Lung (tissue), 11 donors: ENCODE measurements at regions not wholly inside any gene's neighbourhood (a gene's known extent, or its start where the extent isn't known, plus 50 kb on each side); places are given as distances from the start of the nearest gene placed in this dataset.

Experiments used
- ATAC-seq: fragments of 200-7000 bp; cut with Tn5 transposase; one replicate; pipeline ENCODE4 v1.9.1; 2020; ENCODE audit warnings: moderate number of reproducible peaks; ENCODE audit not compliant: insufficient read depth, low FRiP score
- DNase-seq, 3 donors: peaks; one replicate each; pipeline ENCODE4 v3.0.0-alpha.2; 2013 to 2017
- H3K27ac ChIP-seq, 2 donors: one replicate each; pipeline ENCODE4 v1.5.1; 2013; ENCODE audit warnings: mild to moderate bottlenecking in 2 of 2, moderate library complexity in 2 of 2, control low read depth in 1 of 2, inconsistent platforms in 1 of 2, low read depth in 1 of 2, low read length in 1 of 2
- H3K27me3 ChIP-seq, 3 donors: one replicate each; pipeline ENCODE4 v1.5.1; 2013; ENCODE audit warnings: low read length in 2 of 3; ENCODE audit not compliant: control insufficient read depth in 3 of 3, insufficient read depth in 3 of 3
- H3K36me3 ChIP-seq, 4 donors: one replicate each; pipeline ENCODE4 v1.5.1; 2013; ENCODE audit warnings: low read length in 4 of 4, mild to moderate bottlenecking in 1 of 4, moderate library complexity in 1 of 4; ENCODE audit not compliant: control insufficient read depth in 4 of 4, insufficient read depth in 4 of 4
- H3K4me1 ChIP-seq, 5 donors: one replicate each; pipeline ENCODE4 v1.5.1; 2013; ENCODE audit warnings: low read length in 5 of 5, mild to moderate bottlenecking in 2 of 5, moderate library complexity in 1 of 5; ENCODE audit not compliant: control insufficient read depth in 5 of 5, insufficient read depth in 5 of 5
- H3K4me3 ChIP-seq: one replicate; pipeline ENCODE4 v1.5.1; 2013; ENCODE audit warnings: mild to moderate bottlenecking, control low read depth, moderate library complexity
- H3K9ac ChIP-seq, 2 donors: one replicate each; pipeline ENCODE4 v1.5.1; 2013; ENCODE audit warnings: low read length in 2 of 2, control low read depth in 1 of 2; ENCODE audit not compliant: insufficient read depth in 1 of 2
- H3K9me3 ChIP-seq, 4 donors: one replicate each; pipeline ENCODE4 v1.5.1; 2013; ENCODE audit warnings: low read length in 3 of 4, mild to moderate bottlenecking in 1 of 4, moderate library complexity in 1 of 4; ENCODE audit not compliant: control insufficient read depth in 4 of 4, insufficient read depth in 3 of 4
- CTCF ChIP-seq: IDR thresholded peaks from 2 replicates; pipeline ENCODE4 v1.5.1; 2012; ENCODE audit warnings: mild to moderate bottlenecking; ENCODE audit errors: control extremely low read depth, extremely low read depth
- WGBS, 2 donors: extraction: QIAGEN DNeasy Blood & Tissue Kit; methylation state at CpG; one replicate each; pipeline ENCODE4 v1.1.7; 2013; 5-methylcytosine and 5-hydroxymethylcytosine counted together
- donor health status: control.
- donor health status: control.
- donor health status: Bipolar disorder and iron deficiency.
- donor health status: healthy.
- donor health status: DM: yes; HTN: yes; CAD: no.

DNA sequence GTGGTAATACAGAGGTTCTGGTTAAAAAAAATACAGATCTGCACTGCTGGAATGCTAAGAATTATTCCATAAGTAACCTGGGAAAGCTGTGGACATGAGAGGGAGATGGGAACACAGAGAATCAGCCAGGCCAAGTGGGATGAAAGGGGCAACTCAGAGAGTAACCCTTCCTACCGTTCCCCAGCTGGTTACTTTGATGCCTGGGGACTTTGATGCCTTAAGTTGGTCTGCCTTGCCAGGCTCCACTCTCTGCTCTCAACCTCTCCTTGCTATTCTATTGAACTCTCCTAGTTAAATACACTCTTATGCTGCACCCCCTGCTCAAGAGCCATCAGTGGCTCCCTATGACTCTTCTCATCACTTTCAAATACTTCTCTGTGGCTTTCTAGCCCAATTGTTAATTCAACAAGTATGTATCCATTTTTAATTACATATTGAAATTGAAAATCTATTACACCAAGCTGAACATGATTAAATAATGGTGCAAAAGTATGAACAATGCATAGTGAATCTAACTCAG, 315.5 kb downstream of the TLE3 start:
- Histone ChIP-seq H3K4me3 (no peak overlapping the region), H3K27me3 (no peaks in the 10 kb centered on the region), H3K9me3 (peaks cover 0 to 3% (median 0%) of the 10 kb centered on the region in 4 donors), H3K9ac (no peak overlapping the region), H3K4me1 (peaks cover 0 to 18% (median 5%) of the 10 kb centered on the region in 5 donors), H3K27ac (no peak overlapping the region), H3K36me3 (no peaks in the 10 kb centered on the region)
- peak in 1 of 3 donors; percentile 30 for DNase-seq
- no peak for TF ChIP-seq CTCF
- 76 to 77% methylated on average over 1 of the region's 1 CpG for WGBS, 2 donors
- ATAC-seq = no peak

GRCh38 chr15:69782809-69783208, 314.9 kb downstream of the TLE3 start:
- H3K4me3 ChIP-seq = no peak overlapping the region
- no peak overlapping the region for H3K27ac ChIP-seq
- peaks cover 0 to 3% (median 0%) of the 10 kb centered on the region in 4 donors for H3K9me3 ChIP-seq
- H3K9ac ChIP-seq = no peak overlapping the region
- TF ChIP-seq CTCF = no peak
- H3K27me3 ChIP-seq = no peaks in the 10 kb centered on the region
- no peaks in the 10 kb centered on the region for H3K36me3 ChIP-seq
- DNase-seq = peak; percentile 26 to 58 (median 54)
- H3K4me1 ChIP-seq = peaks cover 0 to 18% (median 5%) of the 10 kb centered on the region in 5 donors
- 52 to 74% methylated on average over 5 of the region's 5 CpGs for WGBS, 2 donors
- ATAC-seq = no peak

DNA sequence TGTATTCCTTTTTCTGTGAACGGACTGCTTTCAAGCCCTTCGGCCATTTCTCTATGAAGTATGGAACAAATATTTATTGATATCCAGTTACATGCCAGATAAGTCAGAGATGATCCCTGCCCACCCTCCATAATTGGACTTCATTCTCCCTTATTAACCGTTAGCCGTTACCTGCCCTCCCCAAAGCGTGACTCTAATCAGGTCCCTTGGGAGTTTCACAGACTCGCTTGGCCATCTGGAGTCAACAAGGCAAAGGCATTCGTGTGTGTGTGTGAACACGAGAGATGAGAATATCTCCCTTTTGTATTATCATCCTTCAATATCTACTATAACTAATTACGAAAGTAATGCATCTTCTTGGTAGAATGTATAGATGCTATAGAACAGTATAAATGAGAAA, 314.5 kb downstream of the TLE3 start:
- no peak overlapping the region for H3K27ac ChIP-seq
- 78 to 92% methylated on average over 9 of the region's 9 CpGs for WGBS, 2 donors

More for the DNA sequence above, 314.5 kb downstream of the TLE3 start:
- Histone ChIP-seq H3K9me3 (peaks cover 0 to 3% (median 0%) of the 10 kb centered on the region in 4 donors), H3K36me3 (no peaks in the 10 kb centered on the region), H3K27me3 (no peaks in the 10 kb centered on the region), H3K4me1 (peaks cover 0 to 18% (median 5%) of the 10 kb centered on the region in 5 donors), H3K9ac (no peak overlapping the region), H3K4me3 (no peak overlapping the region)
- ATAC-seq = no peak
- no peak for DNase-seq
- no peak for TF ChIP-seq CTCF
